SK-N-MC (cell line): ENCODE measurements at regions not wholly inside any gene's neighbourhood (a gene's known extent, or its start where the extent isn't known, plus 50 kb on each side); places are given as distances from the start of the nearest gene placed in this dataset.

Experiments used
- EZH2 ChIP-seq: fragments of 200-600 bp; sonication (generic); IDR thresholded peaks from one replicate; pipeline ENCODE4 v1.6.1; 2017; ENCODE audit warnings: antibody characterized with exemption
- POLR2AphosphoS5 ChIP-seq: IDR thresholded peaks from 2 replicates; pipeline ENCODE4 v1.6.1; 2012; ENCODE audit warnings: mild to moderate bottlenecking, low read depth, low read length, borderline replicate concordance

DNA sequence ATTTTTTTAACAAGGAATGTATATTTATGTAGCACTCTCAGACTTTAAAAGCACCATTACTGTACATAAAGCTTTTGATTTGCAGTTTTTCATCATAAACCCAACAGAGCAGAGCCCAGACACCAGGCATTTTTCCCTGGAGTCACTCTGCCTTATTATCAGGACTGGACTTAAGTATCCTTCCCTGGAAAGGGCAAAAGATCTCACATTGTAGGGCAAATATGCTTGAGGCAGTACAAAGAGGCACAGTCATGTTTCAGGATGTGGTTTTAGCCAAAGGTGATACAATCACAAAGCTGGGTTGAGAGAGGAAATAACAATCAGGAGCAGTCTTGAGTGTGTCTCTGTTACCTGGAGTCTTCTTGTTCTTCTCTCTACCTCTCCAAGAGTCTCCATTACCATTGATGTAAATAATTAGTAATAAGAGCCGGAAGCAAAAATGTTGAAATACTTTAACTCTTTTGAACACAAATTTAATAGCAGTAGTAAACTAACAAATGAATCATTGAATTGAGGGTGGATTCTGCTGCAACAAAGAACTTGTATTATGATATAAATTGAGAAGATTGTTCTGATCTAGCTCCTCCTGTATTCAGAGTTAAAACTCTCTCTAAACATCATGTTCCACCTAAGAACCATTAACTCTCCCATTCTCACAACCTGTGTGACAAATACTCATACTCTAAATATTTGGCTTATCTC is 160.5 kb downstream of the LTN1 start:
- TF ChIP-seq EZH2 (no peak), POLR2AphosphoS5 (no peak)
